HepG2 (cell line): ENCODE measurements at regions not wholly inside any gene's neighbourhood (a gene's known extent, or its start where the extent isn't known, plus 50 kb on each side); places are given as distances from the start of the nearest gene placed in this dataset.

Source experiments
- ELF3 ChIP-seq: IDR thresholded peaks from 2 replicates; pipeline ENCODE4 v1.6.1; 2016; ENCODE audit warnings: missing genetic modification reagents, missing compliant biosample characterization
- ELF4 ChIP-seq: sonication (generic); formaldehyde crosslinking; IDR thresholded peaks from 2 replicates; pipeline ENCODE4 v1.5.0; 2020; ENCODE audit warnings: missing genetic modification reagents, mild to moderate bottlenecking, moderate library complexity, borderline replicate concordance
- HHEX ChIP-seq: IDR thresholded peaks from 2 replicates; pipeline ENCODE4 v1.6.1; 2016; ENCODE audit warnings: control low read depth
- HNF1A ChIP-seq, 2 experiments: sonication (generic) in 1 of 2; formaldehyde crosslinking in 1 of 2; IDR thresholded peaks; 2 replicates each; pipeline versions ENCODE4 v1.4.0 to v1.6.1; 2016 to 2020; ENCODE audit warnings: borderline replicate concordance in 1 of 2, low read depth in 1 of 2, mild to moderate bottlenecking in 1 of 2, missing genetic modification reagents in 1 of 2
- NCOR1 ChIP-seq: fragments of 200-600 bp; sonication (generic); IDR thresholded peaks from 2 replicates; pipeline ENCODE4 v1.7.0; 2017; ENCODE audit warnings: antibody characterized with exemption, low read length, borderline replicate concordance
- PAF1 ChIP-seq: IDR thresholded peaks from 2 replicates; pipeline ENCODE4 v1.6.1; 2016; ENCODE audit warnings: missing genetic modification reagents, missing compliant biosample characterization
- PBX2 ChIP-seq: IDR thresholded peaks from 2 replicates; pipeline ENCODE4 v1.6.1; 2016; ENCODE audit warnings: control low read depth
- RFX3 ChIP-seq: IDR thresholded peaks from 2 replicates; pipeline ENCODE4 v1.6.1; 2016; ENCODE audit warnings: missing biosample characterization, missing genetic modification reagents
- SP140L ChIP-seq: sonication (generic); formaldehyde crosslinking; IDR thresholded peaks from 2 replicates; pipeline ENCODE4 v1.4.0; 2020; ENCODE audit warnings: missing genetic modification reagents, borderline replicate concordance
- SP2 ChIP-seq: sonication (generic); formaldehyde crosslinking; IDR thresholded peaks from 2 replicates; pipeline ENCODE4 v1.5.1; 2020; ENCODE audit warnings: mild to moderate bottlenecking, missing genetic modification reagents
- ZBTB21 ChIP-seq: sonication (generic); formaldehyde crosslinking; IDR thresholded peaks from 2 replicates; pipeline ENCODE4 v1.4.0; 2020; ENCODE audit warnings: missing genetic modification reagents
- ZIK1 ChIP-seq: sonication (generic); formaldehyde crosslinking; IDR thresholded peaks from 2 replicates; pipeline ENCODE4 v1.5.0; 2020; ENCODE audit warnings: mild to moderate bottlenecking, low read depth, missing genetic modification reagents, borderline replicate concordance
- ZNF343 ChIP-seq: sonication (generic); formaldehyde crosslinking; IDR thresholded peaks from 2 replicates; pipeline ENCODE4 v1.4.0; 2020; ENCODE audit warnings: mild to moderate bottlenecking, missing genetic modification reagents
- ZNF615 ChIP-seq: sonication (generic); formaldehyde crosslinking; IDR thresholded peaks from 2 replicates; pipeline ENCODE4 v1.5.0; 2020; ENCODE audit warnings: mild to moderate bottlenecking, missing genetic modification reagents, borderline replicate concordance
- ZNF780A ChIP-seq: sonication (generic); formaldehyde crosslinking; IDR thresholded peaks from 2 replicates; pipeline ENCODE4 v1.8.0; 2022; ENCODE audit warnings: mild to moderate bottlenecking, missing genetic modification reagents, moderate library complexity
- ZNF800 ChIP-seq: sonication (generic); formaldehyde crosslinking; IDR thresholded peaks from 2 replicates; pipeline ENCODE4 v1.4.0; 2020; ENCODE audit warnings: missing genetic modification reagents
- ZNF841 ChIP-seq: sonication (generic); formaldehyde crosslinking; IDR thresholded peaks from 2 replicates; pipeline ENCODE4 v1.8.1; 2023; ENCODE audit warnings: missing genetic modification reagents, borderline replicate concordance
- ZSCAN20 ChIP-seq: sonication (generic); formaldehyde crosslinking; IDR thresholded peaks from 2 replicates; pipeline ENCODE4 v1.4.0; 2020; ENCODE audit warnings: missing genetic modification reagents, mild to moderate bottlenecking, borderline replicate concordance
- TF ChIP-seq, protein P1 (sequence below): sonication (generic); formaldehyde crosslinking; IDR thresholded peaks from 2 replicates; pipeline ENCODE4 v1.5.1; 2020; ENCODE audit warnings: missing genetic modification reagents, mild to moderate bottlenecking, borderline replicate concordance

DNA sequence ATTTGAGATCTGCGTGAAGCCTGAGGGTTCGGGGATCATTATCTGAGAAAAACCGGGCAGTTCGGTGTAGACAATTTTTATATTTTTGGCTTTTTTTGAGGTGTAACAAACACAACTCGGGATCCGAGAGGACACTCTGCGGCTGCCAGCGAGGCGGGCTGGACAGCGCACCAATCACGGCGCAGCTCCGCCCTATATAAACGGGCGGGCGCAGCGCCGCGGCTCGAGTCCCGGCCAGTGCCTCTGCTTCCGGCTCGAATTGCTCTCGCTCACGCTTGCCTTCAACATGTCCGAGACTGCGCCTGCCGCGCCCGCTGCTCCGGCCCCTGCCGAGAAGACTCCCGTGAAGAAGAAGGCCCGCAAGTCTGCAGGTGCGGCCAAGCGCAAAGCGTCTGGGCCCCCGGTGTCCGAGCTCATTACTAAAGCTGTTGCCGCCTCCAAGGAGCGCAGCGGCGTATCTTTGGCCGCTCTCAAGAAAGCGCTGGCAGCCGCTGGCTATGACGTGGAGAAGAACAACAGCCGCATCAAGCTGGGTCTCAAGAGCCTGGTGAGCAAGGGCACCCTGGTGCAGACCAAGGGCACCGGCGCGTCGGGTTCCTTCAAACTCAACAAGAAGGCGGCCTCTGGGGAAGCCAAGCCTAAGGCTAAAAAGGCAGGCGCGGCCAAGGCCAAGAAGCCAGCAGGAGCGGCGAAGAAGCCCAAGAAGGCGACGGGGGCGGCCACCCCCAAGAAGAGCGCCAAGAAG, 69.0 kb downstream of the HFE start (continued):
- TF ChIP-seq ZNF800 = peak; percentile 93
- TF ChIP-seq ZSCAN20 (CRISPR knock-in tag) = peak; percentile 94
- peak; percentile 72; the same call in 1 of the 2 replicates for TF ChIP-seq ELF4
- peak; percentile 46; the same call in 1 of the 2 replicates for TF ChIP-seq ZNF343 (CRISPR knock-in tag)
- peak; percentile 79; the same call in 1 of the 2 replicates for TF ChIP-seq ZNF615 (CRISPR knock-in tag)
- no peak; the same call in 1 of the 2 replicates for TF ChIP-seq RFX3
- peak; percentile 97 for TF ChIP-seq PAF1 (CRISPR knock-in tag)
- TF ChIP-seq, protein P1, sequence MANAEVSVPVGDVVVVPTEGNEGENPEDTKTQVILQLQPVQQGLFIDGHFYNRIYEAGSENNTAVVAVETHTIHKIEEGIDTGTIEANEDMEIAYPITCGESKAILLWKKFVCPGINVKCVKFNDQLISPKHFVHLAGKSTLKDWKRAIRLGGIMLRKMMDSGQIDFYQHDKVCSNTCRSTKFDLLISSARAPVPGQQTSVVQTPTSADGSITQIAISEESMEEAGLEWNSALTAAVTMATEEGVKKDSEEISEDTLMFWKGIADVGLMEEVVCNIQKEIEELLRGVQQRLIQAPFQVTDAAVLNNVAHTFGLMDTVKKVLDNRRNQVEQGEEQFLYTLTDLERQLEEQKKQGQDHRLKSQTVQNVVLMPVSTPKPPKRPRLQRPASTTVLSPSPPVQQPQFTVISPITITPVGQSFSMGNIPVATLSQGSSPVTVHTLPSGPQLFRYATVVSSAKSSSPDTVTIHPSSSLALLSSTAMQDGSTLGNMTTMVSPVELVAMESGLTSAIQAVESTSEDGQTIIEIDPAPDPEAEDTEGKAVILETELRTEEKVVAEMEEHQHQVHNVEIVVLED (CRISPR knock-in tag) = peak; percentile 68
- no peak for TF ChIP-seq HHEX (CRISPR knock-in tag)
- TF ChIP-seq ZNF841 (CRISPR knock-in tag) = peak; percentile 88; the same call in 1 of the 2 replicates
- no peak for TF ChIP-seq HNF1A (IDR thresholded peaks at IDR 0.05; ENCODE audit: low read depth)
- TF ChIP-seq HNF1A (CRISPR knock-in tag; IDR thresholded peaks at IDR 0.05; ENCODE audit: borderline replicate concordance) = peak; percentile 85
- peak; percentile 24; the same call in 1 of the 2 replicates for TF ChIP-seq SP2 (CRISPR knock-in tag)
- peak; percentile 49; the same call in 1 of the 2 replicates for TF ChIP-seq ZBTB21 (CRISPR knock-in tag)
- no peak for TF ChIP-seq SP140L (CRISPR knock-in tag)
- peak; percentile 51; the same call in 1 of the 2 replicates for TF ChIP-seq ZIK1 (CRISPR knock-in tag)
- TF ChIP-seq PBX2 = no peak
- peak; percentile 89 for TF ChIP-seq ZNF780A (CRISPR knock-in tag)
- TF ChIP-seq ELF3 (CRISPR knock-in tag) = peak; percentile 85
- TF ChIP-seq NCOR1 = no peak
